ENCODE measurements at regions not wholly inside any gene's neighbourhood (a gene's known extent, or its start where the extent isn't known, plus 50 kb on each side); places are given as distances from the start of the nearest gene placed in this dataset.
"Not testable (repeated sequence)": the region's sequence is repeated elsewhere in the genome, so short reads cannot be mapped to it uniquely, and the experiment has no call there.

- H3K27me3 ChIP-seq (ENCODE audit: control insufficient read depth in 1 of 2, insufficient read depth in 2 of 2, low read length in 2 of 2) = no peaks in the 10 kb centered on the region
- no peaks in the 10 kb centered on the region for H3K36me3 ChIP-seq (ENCODE audit: control insufficient read depth in 2 of 2, insufficient read depth in 2 of 2, low read length in 2 of 2)
- H3K9me3 ChIP-seq (ENCODE audit: control insufficient read depth in 2 of 2, low read length in 2 of 2) = no peaks in the 10 kb centered on the region
- H3K27ac ChIP-seq (ENCODE audit: low read length) = no peak overlapping the region
- no peak overlapping the region for H3K9ac ChIP-seq (ENCODE audit: low read length in 2 of 2)
- peaks cover 5% of the 10 kb centered on the region for H3K4me1 ChIP-seq (ENCODE audit: control insufficient read depth, insufficient read depth, low read length)
- peak overlapping the region; percentile 21 to 66 for H3K4me3 ChIP-seq (ENCODE audit: low read length in 2 of 2)
Measured at GRCh38 chr18:22711192-22711685, 221.9 kb upstream of the RBBP8 start.

- H3K9ac ChIP-seq (ENCODE audit: low read length in 2 of 2) = no peak overlapping the region
- peaks cover 5% of the 10 kb centered on the region for H3K4me1 ChIP-seq (ENCODE audit: control insufficient read depth, insufficient read depth, low read length)
- no peaks in the 10 kb centered on the region for H3K27me3 ChIP-seq (ENCODE audit: control insufficient read depth in 1 of 2, insufficient read depth in 2 of 2, low read length in 2 of 2)
- no peaks in the 10 kb centered on the region for H3K36me3 ChIP-seq (ENCODE audit: control insufficient read depth in 2 of 2, insufficient read depth in 2 of 2, low read length in 2 of 2)
- H3K9me3 ChIP-seq (ENCODE audit: control insufficient read depth in 2 of 2, low read length in 2 of 2) = no peaks in the 10 kb centered on the region
- H3K27ac ChIP-seq (ENCODE audit: low read length) = no peak overlapping the region
- H3K4me3 ChIP-seq (ENCODE audit: low read length in 2 of 2) = no peak overlapping the region
Measured at GRCh38 chr18:22713511-22713910, 219.6 kb upstream of the RBBP8 start.

- not testable (repeated sequence) for H3K36me3 ChIP-seq (ENCODE audit: control insufficient read depth in 2 of 2, insufficient read depth in 2 of 2, low read length in 2 of 2); H3K4me3 ChIP-seq (ENCODE audit: low read length in 2 of 2); H3K9me3 ChIP-seq (ENCODE audit: control insufficient read depth in 2 of 2, low read length in 2 of 2); H3K9ac ChIP-seq (ENCODE audit: low read length in 2 of 2); H3K4me1 ChIP-seq (ENCODE audit: control insufficient read depth, insufficient read depth, low read length); H3K27me3 ChIP-seq (ENCODE audit: control insufficient read depth in 1 of 2, insufficient read depth in 2 of 2, low read length in 2 of 2); H3K27ac ChIP-seq (ENCODE audit: low read length)
Measured at GRCh38 chr18:22717536-22717935, 215.6 kb upstream of the RBBP8 start.

DNA sequence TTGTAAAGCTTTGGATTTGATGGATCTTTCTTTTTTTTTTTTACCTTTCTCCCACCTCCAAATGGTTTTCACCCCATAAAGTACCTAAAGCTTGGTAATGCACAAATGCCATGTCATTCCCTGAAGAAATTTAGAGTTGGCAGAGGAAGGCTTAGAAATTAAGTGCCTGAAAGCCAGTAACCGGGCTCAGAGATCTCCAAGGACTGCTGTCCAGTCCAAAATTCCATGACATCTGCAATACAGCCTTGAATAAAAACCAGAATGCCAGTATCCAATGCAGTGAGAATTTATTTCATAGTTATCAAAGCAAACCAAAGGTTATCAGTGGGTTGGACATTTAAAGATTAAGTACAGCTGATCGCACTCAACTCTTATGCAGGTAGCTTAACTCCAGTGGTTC lies 209.9 kb upstream of the RBBP8 start:
- no peak overlapping the region for H3K9ac ChIP-seq (ENCODE audit: low read length in 2 of 2)
- no peaks in the 10 kb centered on the region for H3K4me1 ChIP-seq (ENCODE audit: control insufficient read depth, insufficient read depth, low read length)
- H3K4me3 ChIP-seq (ENCODE audit: low read length in 2 of 2) = no peak overlapping the region
- H3K27me3 ChIP-seq (ENCODE audit: control insufficient read depth in 1 of 2, insufficient read depth in 2 of 2, low read length in 2 of 2) = no peaks in the 10 kb centered on the region
- no peak overlapping the region for H3K27ac ChIP-seq (ENCODE audit: low read length)
- H3K36me3 ChIP-seq (ENCODE audit: control insufficient read depth in 2 of 2, insufficient read depth in 2 of 2, low read length in 2 of 2) = no peaks in the 10 kb centered on the region
- H3K9me3 ChIP-seq (ENCODE audit: control insufficient read depth in 2 of 2, low read length in 2 of 2) = no peaks in the 10 kb centered on the region

- H3K27ac ChIP-seq (ENCODE audit: low read length) = no peak overlapping the region
- H3K9ac ChIP-seq (ENCODE audit: low read length in 2 of 2) = no peak overlapping the region
- H3K36me3 ChIP-seq (ENCODE audit: control insufficient read depth in 2 of 2, insufficient read depth in 2 of 2, low read length in 2 of 2) = no peaks in the 10 kb centered on the region
- no peak overlapping the region for H3K4me3 ChIP-seq (ENCODE audit: low read length in 2 of 2)
- H3K27me3 ChIP-seq (ENCODE audit: control insufficient read depth in 1 of 2, insufficient read depth in 2 of 2, low read length in 2 of 2) = no peaks in the 10 kb centered on the region
- H3K4me1 ChIP-seq (ENCODE audit: control insufficient read depth, insufficient read depth, low read length) = no peaks in the 10 kb centered on the region
- no peaks in the 10 kb centered on the region for H3K9me3 ChIP-seq (ENCODE audit: control insufficient read depth in 2 of 2, low read length in 2 of 2)
Measured at GRCh38 chr18:22723773-22724172, 209.4 kb upstream of the RBBP8 start.

DNA sequence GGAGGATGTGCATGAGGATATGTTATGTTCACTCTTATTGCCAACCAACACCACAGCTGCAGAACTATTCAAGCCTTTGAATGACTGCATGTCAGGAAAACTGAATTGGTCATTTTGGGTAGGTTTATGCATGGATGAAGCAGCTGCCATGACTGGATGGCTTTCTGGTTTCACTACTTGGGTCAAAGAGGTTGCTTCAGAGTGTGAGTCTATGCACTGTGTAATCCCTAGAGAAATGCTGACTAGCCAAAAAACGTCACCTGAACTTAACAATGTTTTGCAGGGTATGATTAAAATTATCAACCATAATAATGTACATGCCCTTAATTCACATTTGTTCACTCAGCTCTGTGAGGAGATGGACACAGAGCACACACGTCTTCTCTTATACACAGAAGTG lies 206.7 kb upstream of the RBBP8 start:
- Histone ChIP-seq H3K9ac (ENCODE audit: low read length in 2 of 2) (no peak overlapping the region), H3K36me3 (ENCODE audit: control insufficient read depth in 2 of 2, insufficient read depth in 2 of 2, low read length in 2 of 2) (no peaks in the 10 kb centered on the region), H3K27ac (ENCODE audit: low read length) (no peak overlapping the region), H3K27me3 (ENCODE audit: control insufficient read depth in 1 of 2, insufficient read depth in 2 of 2, low read length in 2 of 2) (no peaks in the 10 kb centered on the region), H3K4me3 (ENCODE audit: low read length in 2 of 2) (no peak overlapping the region), H3K9me3 (ENCODE audit: control insufficient read depth in 2 of 2, low read length in 2 of 2) (no peaks in the 10 kb centered on the region), H3K4me1 (ENCODE audit: control insufficient read depth, insufficient read depth, low read length) (no peaks in the 10 kb centered on the region)

GRCh38 chr18:22728016-22728415 lies 205.1 kb upstream of the RBBP8 start:
- no peak overlapping the region for H3K27ac ChIP-seq (ENCODE audit: low read length)

DNA sequence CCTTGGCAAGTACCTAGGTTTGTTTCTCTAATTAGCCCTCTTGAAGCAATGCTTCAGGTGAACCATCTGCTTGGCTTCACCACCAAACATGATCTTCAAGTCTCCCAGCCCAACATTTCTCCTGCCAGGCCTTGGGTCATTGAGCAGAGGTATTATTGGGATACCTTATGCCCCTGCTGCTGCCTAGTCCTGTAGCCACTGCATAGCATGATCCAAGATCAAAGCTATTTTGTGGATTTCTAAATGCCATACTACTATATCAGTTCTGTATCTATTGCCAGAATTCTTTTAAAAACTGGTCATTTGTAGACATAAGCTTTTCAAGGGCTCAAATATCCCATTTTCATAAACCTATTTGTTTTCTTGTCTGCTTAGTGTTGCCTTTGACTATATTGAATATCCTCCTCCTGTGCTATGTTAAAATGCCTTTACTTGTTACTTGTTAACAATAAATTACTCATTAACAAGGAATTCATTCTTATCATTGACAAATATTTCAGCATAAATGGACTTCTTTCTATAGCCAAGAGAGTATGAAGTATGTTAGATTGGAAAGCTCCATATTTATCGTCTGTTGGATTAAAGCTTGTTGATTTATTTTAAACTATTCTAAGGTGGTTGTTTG lies 204.5 kb upstream of the RBBP8 start:
- no peaks in the 10 kb centered on the region for H3K9me3 ChIP-seq (ENCODE audit: control insufficient read depth in 2 of 2, low read length in 2 of 2)
- H3K36me3 ChIP-seq (ENCODE audit: control insufficient read depth in 2 of 2, insufficient read depth in 2 of 2, low read length in 2 of 2) = no peaks in the 10 kb centered on the region
- no peaks in the 10 kb centered on the region for H3K27me3 ChIP-seq (ENCODE audit: control insufficient read depth in 1 of 2, insufficient read depth in 2 of 2, low read length in 2 of 2)
- no peak overlapping the region for H3K4me3 ChIP-seq (ENCODE audit: low read length in 2 of 2)
- no peak overlapping the region for H3K9ac ChIP-seq (ENCODE audit: low read length in 2 of 2)
- no peaks in the 10 kb centered on the region for H3K4me1 ChIP-seq (ENCODE audit: control insufficient read depth, insufficient read depth, low read length)
- no peak overlapping the region for H3K27ac ChIP-seq (ENCODE audit: low read length)

More at GRCh38 chr18:22728016-22728415, 205.1 kb upstream of the RBBP8 start:
- H3K4me3 ChIP-seq (ENCODE audit: low read length in 2 of 2) = no peak overlapping the region
- no peaks in the 10 kb centered on the region for H3K36me3 ChIP-seq (ENCODE audit: control insufficient read depth in 2 of 2, insufficient read depth in 2 of 2, low read length in 2 of 2)
- no peaks in the 10 kb centered on the region for H3K9me3 ChIP-seq (ENCODE audit: control insufficient read depth in 2 of 2, low read length in 2 of 2)
- no peaks in the 10 kb centered on the region for H3K4me1 ChIP-seq (ENCODE audit: control insufficient read depth, insufficient read depth, low read length)
- H3K9ac ChIP-seq (ENCODE audit: low read length in 2 of 2) = no peak overlapping the region
- H3K27me3 ChIP-seq (ENCODE audit: control insufficient read depth in 1 of 2, insufficient read depth in 2 of 2, low read length in 2 of 2) = no peaks in the 10 kb centered on the region

DNA sequence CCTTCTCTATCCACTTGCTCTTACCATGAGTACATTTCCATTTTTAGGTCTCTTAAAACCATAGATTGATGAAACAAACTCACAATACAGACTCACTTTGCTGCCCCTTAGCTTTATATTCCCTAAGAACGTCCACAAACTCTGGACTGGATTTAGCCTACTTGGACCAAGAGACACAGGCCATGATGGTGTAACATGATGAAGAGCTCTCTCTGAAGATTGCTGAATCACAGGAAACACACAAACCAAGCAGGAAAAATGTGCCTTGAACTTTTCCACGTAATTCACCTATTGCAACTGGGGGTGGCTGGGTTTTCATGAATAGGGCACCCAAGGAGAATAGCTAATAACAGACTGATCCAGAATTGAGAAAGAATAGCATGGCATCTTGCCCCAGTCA lies 201.7 kb upstream of the RBBP8 start:
- H3K36me3 ChIP-seq (ENCODE audit: control insufficient read depth in 2 of 2, insufficient read depth in 2 of 2, low read length in 2 of 2) = no peaks in the 10 kb centered on the region
- H3K4me3 ChIP-seq (ENCODE audit: low read length in 2 of 2) = no peak overlapping the region
- no peak overlapping the region for H3K9ac ChIP-seq (ENCODE audit: low read length in 2 of 2)
- H3K4me1 ChIP-seq (ENCODE audit: control insufficient read depth, insufficient read depth, low read length) = no peaks in the 10 kb centered on the region
- H3K27me3 ChIP-seq (ENCODE audit: control insufficient read depth in 1 of 2, insufficient read depth in 2 of 2, low read length in 2 of 2) = no peaks in the 10 kb centered on the region
- H3K9me3 ChIP-seq (ENCODE audit: control insufficient read depth in 2 of 2, low read length in 2 of 2) = no peaks in the 10 kb centered on the region
- no peak overlapping the region for H3K27ac ChIP-seq (ENCODE audit: low read length)

DNA sequence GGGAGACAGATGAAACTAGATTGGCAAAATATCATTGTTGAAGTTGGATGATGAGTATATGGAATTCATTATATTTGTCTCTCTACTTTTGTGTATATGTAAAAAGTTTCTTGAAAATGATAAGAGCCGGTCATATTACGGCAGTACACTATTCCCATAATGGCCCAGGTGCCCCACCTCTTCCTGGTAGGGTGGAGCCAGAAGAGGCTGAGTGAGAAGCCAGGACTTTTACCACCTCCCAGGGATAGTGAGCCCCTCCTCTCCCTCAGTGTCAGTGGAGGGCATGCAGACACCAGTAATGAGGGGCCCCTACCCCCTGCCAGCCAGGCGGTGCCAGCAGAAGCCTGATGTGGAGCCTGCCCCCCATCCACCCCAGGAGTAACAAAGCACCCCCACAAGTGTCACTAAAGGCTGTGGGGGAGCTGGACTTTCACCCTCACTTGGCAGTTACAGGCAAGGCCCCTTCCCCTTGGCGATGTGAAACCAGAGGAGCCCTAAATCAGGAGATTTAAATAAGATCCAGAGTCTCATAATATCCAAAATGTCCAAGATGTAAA lies 198.9 kb upstream of the RBBP8 start:
- no peak overlapping the region for H3K9ac ChIP-seq (ENCODE audit: low read length in 2 of 2)
- H3K4me3 ChIP-seq (ENCODE audit: low read length in 2 of 2) = no peak overlapping the region
- peaks cover under 1% of the 10 kb centered on the region for H3K4me1 ChIP-seq (ENCODE audit: control insufficient read depth, insufficient read depth, low read length)
- no peaks in the 10 kb centered on the region for H3K27me3 ChIP-seq (ENCODE audit: control insufficient read depth in 1 of 2, insufficient read depth in 2 of 2, low read length in 2 of 2)
- no peaks in the 10 kb centered on the region for H3K36me3 ChIP-seq (ENCODE audit: control insufficient read depth in 2 of 2, insufficient read depth in 2 of 2, low read length in 2 of 2)
- H3K9me3 ChIP-seq (ENCODE audit: control insufficient read depth in 2 of 2, low read length in 2 of 2) = no peaks in the 10 kb centered on the region
- H3K27ac ChIP-seq (ENCODE audit: low read length) = no peak overlapping the region

DNA sequence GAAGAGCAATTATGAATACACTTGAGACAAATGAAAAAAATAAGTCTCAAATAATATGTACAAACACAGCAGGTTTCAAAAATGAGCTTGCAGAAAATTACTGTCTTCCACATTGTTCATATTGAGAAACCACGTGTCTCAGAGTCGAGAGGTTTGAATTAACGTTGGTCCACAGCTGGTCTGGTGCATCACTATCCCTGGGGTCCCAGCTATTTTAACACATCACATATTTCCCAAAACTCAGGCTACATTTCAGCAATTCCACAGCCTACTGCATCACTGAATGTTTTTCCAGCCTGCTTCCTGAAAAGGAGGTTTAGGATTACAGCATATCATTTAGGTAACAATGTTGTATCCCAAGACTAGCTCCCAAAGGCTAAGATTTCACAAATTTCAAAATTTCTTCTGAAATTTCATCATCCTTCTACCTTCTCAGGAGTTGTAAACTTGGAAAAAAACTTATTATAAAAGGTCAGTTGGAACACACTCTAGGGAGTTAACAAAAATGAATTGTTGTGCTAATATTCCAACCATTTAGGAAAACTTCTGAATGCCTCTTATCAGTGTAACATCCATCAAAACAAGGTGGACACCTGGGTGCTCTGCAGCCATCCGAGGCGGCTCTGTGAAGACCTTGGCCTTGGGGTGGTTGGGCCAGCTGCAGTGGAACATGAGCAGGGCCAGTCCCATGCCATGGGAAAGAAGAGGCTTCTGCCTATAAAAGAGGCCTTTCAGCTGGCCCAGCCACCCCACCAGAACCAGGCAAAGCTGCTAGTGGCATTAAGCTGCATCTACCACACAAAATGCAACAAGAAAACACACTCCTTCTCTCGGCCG lies 198.1 kb upstream of the RBBP8 start:
- Histone ChIP-seq H3K4me3 (ENCODE audit: low read length in 2 of 2) (no peak overlapping the region), H3K27ac (ENCODE audit: low read length) (no peak overlapping the region), H3K36me3 (ENCODE audit: control insufficient read depth in 2 of 2, insufficient read depth in 2 of 2, low read length in 2 of 2) (no peaks in the 10 kb centered on the region), H3K9me3 (ENCODE audit: control insufficient read depth in 2 of 2, low read length in 2 of 2) (no peaks in the 10 kb centered on the region), H3K9ac (ENCODE audit: low read length in 2 of 2) (no peak overlapping the region), H3K4me1 (ENCODE audit: control insufficient read depth, insufficient read depth, low read length) (peaks cover 7% of the 10 kb centered on the region), H3K27me3 (ENCODE audit: control insufficient read depth in 1 of 2, insufficient read depth in 2 of 2, low read length in 2 of 2) (no peaks in the 10 kb centered on the region)

Data from stomach smooth muscle (tissue), 2 donors.